ENCODE measurements at regions not wholly inside any gene's neighbourhood (a gene's known extent, or its start where the extent isn't known, plus 50 kb on each side); places are given as distances from the start of the nearest gene placed in this dataset.

GRCh38 chr3:184506561-184506991 is 55.0 kb upstream of the EPHB3 start:
- POLR2A ChIA-PET: interaction anchor here (1.0 kb wide), 1 partner anchor 145 kb away, joined by 3 read pairs; no protein-coding TSS in a partner anchor
- no peak overlapping the region for H3K4me3 Mint-ChIP-seq (ENCODE audit: unreplicated experiment)

GRCh38 chr3:184508938-184509337 is 52.6 kb upstream of the EPHB3 start:
- no peaks in the 10 kb centered on the region for H3K4me1 Mint-ChIP-seq (ENCODE audit: insufficient read depth, unreplicated experiment)
- peaks cover 56% of the 10 kb centered on the region for H3K27me3 Mint-ChIP-seq (ENCODE audit: insufficient read depth, unreplicated experiment)
- ChIA-PET CTCF (interaction anchor here (1.1 to 7.2 kb wide), 2 partner anchors 41 to 138 kb away, joined by 3 to 107 read pairs; no protein-coding TSS in a partner anchor), POLR2A (no interaction called here)
- no peak for DNase-seq (ENCODE audit: unreplicated experiment)
- no TSS peak for BruUV-seq (replicated peaks)
- no peak for TF ChIP-seq CTCF (IDR thresholded peaks at IDR 0.05; ENCODE audit: unreplicated experiment)
- no peaks in the 10 kb centered on the region for H3K36me3 Mint-ChIP-seq (ENCODE audit: insufficient read depth, unreplicated experiment)
- no peak overlapping the region for H3K27ac Mint-ChIP-seq (ENCODE audit: low read depth, unreplicated experiment)
- no peak overlapping the region for H3K4me3 Mint-ChIP-seq (ENCODE audit: unreplicated experiment)
- H3K9me3 Mint-ChIP-seq (ENCODE audit: unreplicated experiment): peaks cover 16% of the 10 kb centered on the region
- intact Hi-C loops (cut with micrococcal nuclease): no loop called here

More at GRCh38 chr3:184506561-184506991, 55.0 kb upstream of the EPHB3 start:
- CTCF ChIA-PET: interaction anchor here (1.9 kb wide), 1 partner anchor 35 kb away, joined by 8 read pairs; no protein-coding TSS in a partner anchor
- no peak for TF ChIP-seq CTCF (IDR thresholded peaks at IDR 0.05; ENCODE audit: unreplicated experiment)
- H3K27me3 Mint-ChIP-seq (ENCODE audit: insufficient read depth, unreplicated experiment): peaks cover 34% of the 10 kb centered on the region
- DNase-seq (ENCODE audit: unreplicated experiment): no peak
- no peak overlapping the region for H3K27ac Mint-ChIP-seq (ENCODE audit: low read depth, unreplicated experiment)
- peaks cover 16% of the 10 kb centered on the region for H3K9me3 Mint-ChIP-seq (ENCODE audit: unreplicated experiment)
- BruUV-seq (replicated peaks): no TSS peak
- no peaks in the 10 kb centered on the region for H3K36me3 Mint-ChIP-seq (ENCODE audit: insufficient read depth, unreplicated experiment)
- intact Hi-C loops (cut with micrococcal nuclease): no loop called here
- H3K4me1 Mint-ChIP-seq (ENCODE audit: insufficient read depth, unreplicated experiment): peaks cover 10% of the 10 kb centered on the region

GRCh38 chr3:184511741-184512140 is 49.8 kb upstream of the EPHB3 start:
- intact Hi-C loops (cut with micrococcal nuclease): loop anchor here (2.0 kb wide), 1 partner anchor 141 kb away; no protein-coding TSS in a partner anchor
- CTCF ChIA-PET: interaction anchor here (0.8 to 7.2 kb wide), 12 partner anchors 21 to 267 kb away, joined by 3 to 107 read pairs (median 10); no protein-coding TSS in a partner anchor

More at GRCh38 chr3:184511741-184512140, 49.8 kb upstream of the EPHB3 start:
- no peak overlapping the region for H3K27ac Mint-ChIP-seq (ENCODE audit: low read depth, unreplicated experiment)
- no peaks in the 10 kb centered on the region for H3K36me3 Mint-ChIP-seq (ENCODE audit: insufficient read depth, unreplicated experiment)
- H3K9me3 Mint-ChIP-seq (ENCODE audit: unreplicated experiment): peaks cover 16% of the 10 kb centered on the region
- peaks cover 65% of the 10 kb centered on the region for H3K27me3 Mint-ChIP-seq (ENCODE audit: insufficient read depth, unreplicated experiment)
- no peak for DNase-seq (ENCODE audit: unreplicated experiment)
- no peak for TF ChIP-seq CTCF (IDR thresholded peaks at IDR 0.05; ENCODE audit: unreplicated experiment)
- POLR2A ChIA-PET: interaction anchor here (0.6 kb wide), 2 partner anchors 200 to 359 kb away, joined by 3 to 4 read pairs; partner anchors contain the start of gene MAGEF1
- H3K4me3 Mint-ChIP-seq (ENCODE audit: unreplicated experiment): no peak overlapping the region
- no TSS peak for BruUV-seq (replicated peaks)
- no peaks in the 10 kb centered on the region for H3K4me1 Mint-ChIP-seq (ENCODE audit: insufficient read depth, unreplicated experiment)
